ENCODE measurements at regions not wholly inside any gene's neighbourhood (a gene's known extent, or its start where the extent isn't known, plus 50 kb on each side); places are given as distances from the start of the nearest gene placed in this dataset. TPM values are rescaled to one million over a fixed set of nuclear protein-coding genes. Genes with fewer than 3 reads are reported as not detected.

- 17 to 21% (median 20%) methylated on average over 4 of the region's 4 CpGs for WGBS, 3 donors
- intact Hi-C loops (cut with DNase I), result no loop called here
- Histone ChIP-seq H3K4me3 (no peak overlapping the region), H3K27me3 (no peaks in the 10 kb centered on the region), H3K36me3 (no peaks in the 10 kb centered on the region), H3K27ac (no peak overlapping the region), H3K4me1 (ENCODE audit: insufficient read depth) (no peaks in the 10 kb centered on the region), H3K9me3 (no peaks in the 10 kb centered on the region)
- DNase-seq, result no peak
- TF ChIP-seq POLR2A (IDR thresholded peaks at IDR 0.05), result no peak
- TF ChIP-seq CTCF (IDR thresholded peaks at IDR 0.05), result no peak
- TF ChIP-seq EP300 (IDR thresholded peaks at IDR 0.05), result no peak
These were observed 59.2 kb upstream of the SPAG17 start for GRCh38 chr1:118244194-118244593.

GRCh38 chr1:118243269-118243668, 58.2 kb upstream of the SPAG17 start:
- Histone ChIP-seq H3K27ac (no peak overlapping the region), H3K9me3 (no peaks in the 10 kb centered on the region), H3K27me3 (no peaks in the 10 kb centered on the region), H3K4me3 (no peak overlapping the region), H3K4me1 (ENCODE audit: insufficient read depth) (no peaks in the 10 kb centered on the region), H3K36me3 (no peaks in the 10 kb centered on the region)
- no peak for DNase-seq
- WGBS, 3 donors, result 75 to 79% (median 75%) methylated on average over 4 of the region's 4 CpGs
- no peak for TF ChIP-seq POLR2A (IDR thresholded peaks at IDR 0.05)
- intact Hi-C loops (cut with DNase I), result no loop called here

Small RNA genes lying in the stretch of these regions (small RNA-seq; reads per million reads assigned to genes)
- gene RNA5SP56, result not detected

All from ovary (tissue), 7 donors.